ENCODE measurements at regions not wholly inside any gene's neighbourhood (a gene's known extent, or its start where the extent isn't known, plus 50 kb on each side); places are given as distances from the start of the nearest gene placed in this dataset.

GRCh38 chr5:61965490-61965889, 340.5 kb upstream of the KIF2A start:
- no peaks in the 10 kb centered on the region for H3K36me3 ChIP-seq (ENCODE audit: insufficient read depth, low read depth, low read length)
- H3K9me3 ChIP-seq (ENCODE audit: insufficient read depth, low read depth, low read length): no peaks in the 10 kb centered on the region
- no peak overlapping the region for H3K9ac ChIP-seq (ENCODE audit: low read depth, low read length)
- H3K27me3 ChIP-seq (ENCODE audit: insufficient read depth, low read length): no peaks in the 10 kb centered on the region
- H3K4me3 ChIP-seq (ENCODE audit: low read length): no peak overlapping the region
- no peak overlapping the region for H3K27ac ChIP-seq (ENCODE audit: low read length)
- H3K4me1 ChIP-seq (ENCODE audit: insufficient read depth, low read length): no peaks in the 10 kb centered on the region; the same call in none of the 2 replicates

GRCh38 chr5:61966296-61966955, 339.6 kb upstream of the KIF2A start:
- Histone ChIP-seq H3K9me3 (ENCODE audit: insufficient read depth, low read depth, low read length) (no peaks in the 10 kb centered on the region), H3K36me3 (ENCODE audit: insufficient read depth, low read depth, low read length) (no peaks in the 10 kb centered on the region), H3K4me1 (ENCODE audit: insufficient read depth, low read length) (no peaks in the 10 kb centered on the region; the same call in none of the 2 replicates), H3K27me3 (ENCODE audit: insufficient read depth, low read length) (no peaks in the 10 kb centered on the region), H3K27ac (ENCODE audit: low read length) (no peak overlapping the region), H3K4me3 (ENCODE audit: low read length) (no peak overlapping the region), H3K9ac (ENCODE audit: low read depth, low read length) (no peak overlapping the region)

- Histone ChIP-seq H3K9ac (ENCODE audit: low read depth, low read length) (no peak overlapping the region), H3K27me3 (ENCODE audit: insufficient read depth, low read length) (no peaks in the 10 kb centered on the region), H3K36me3 (ENCODE audit: insufficient read depth, low read depth, low read length) (no peaks in the 10 kb centered on the region), H3K9me3 (ENCODE audit: insufficient read depth, low read depth, low read length) (no peaks in the 10 kb centered on the region), H3K4me3 (ENCODE audit: low read length) (no peak overlapping the region), H3K27ac (ENCODE audit: low read length) (no peak overlapping the region), H3K4me1 (ENCODE audit: insufficient read depth, low read length) (no peaks in the 10 kb centered on the region; the same call in none of the 2 replicates)
Observed at GRCh38 chr5:61966997-61967396, 339.0 kb upstream of the KIF2A start.

- Histone ChIP-seq H3K9ac (ENCODE audit: low read depth, low read length) (no peak overlapping the region), H3K27ac (ENCODE audit: low read length) (no peak overlapping the region), H3K36me3 (ENCODE audit: insufficient read depth, low read depth, low read length) (no peaks in the 10 kb centered on the region), H3K4me3 (ENCODE audit: low read length) (no peak overlapping the region), H3K9me3 (ENCODE audit: insufficient read depth, low read depth, low read length) (no peaks in the 10 kb centered on the region), H3K27me3 (ENCODE audit: insufficient read depth, low read length) (no peaks in the 10 kb centered on the region), H3K4me1 (ENCODE audit: insufficient read depth, low read length) (no peaks in the 10 kb centered on the region; the same call in none of the 2 replicates)
Observed at GRCh38 chr5:61967681-61968080, 338.3 kb upstream of the KIF2A start.

- H3K9me3 ChIP-seq (ENCODE audit: insufficient read depth, low read depth, low read length): no peaks in the 10 kb centered on the region
- no peak overlapping the region for H3K27ac ChIP-seq (ENCODE audit: low read length)
- no peaks in the 10 kb centered on the region; the same call in none of the 2 replicates for H3K4me1 ChIP-seq (ENCODE audit: insufficient read depth, low read length)
- H3K36me3 ChIP-seq (ENCODE audit: insufficient read depth, low read depth, low read length): no peaks in the 10 kb centered on the region
- H3K9ac ChIP-seq (ENCODE audit: low read depth, low read length): no peak overlapping the region
- no peaks in the 10 kb centered on the region for H3K27me3 ChIP-seq (ENCODE audit: insufficient read depth, low read length)
- H3K4me3 ChIP-seq (ENCODE audit: low read length): no peak overlapping the region
Observed at GRCh38 chr5:61969347-61969746, 336.7 kb upstream of the KIF2A start.

- Histone ChIP-seq H3K27ac (ENCODE audit: low read length) (no peak overlapping the region), H3K4me1 (ENCODE audit: insufficient read depth, low read length) (no peaks in the 10 kb centered on the region; the same call in 1 of the 2 replicates), H3K27me3 (ENCODE audit: insufficient read depth, low read length) (no peaks in the 10 kb centered on the region), H3K9me3 (ENCODE audit: insufficient read depth, low read depth, low read length) (no peaks in the 10 kb centered on the region), H3K9ac (ENCODE audit: low read depth, low read length) (no peak overlapping the region), H3K36me3 (ENCODE audit: insufficient read depth, low read depth, low read length) (no peaks in the 10 kb centered on the region), H3K4me3 (ENCODE audit: low read length) (no peak overlapping the region)
Observed at GRCh38 chr5:61969755-61970154, 336.3 kb upstream of the KIF2A start.

GRCh38 chr5:61970218-61970617, 335.8 kb upstream of the KIF2A start:
- Histone ChIP-seq H3K36me3 (ENCODE audit: insufficient read depth, low read depth, low read length) (no peaks in the 10 kb centered on the region), H3K4me3 (ENCODE audit: low read length) (no peak overlapping the region), H3K27ac (ENCODE audit: low read length) (no peak overlapping the region), H3K4me1 (ENCODE audit: insufficient read depth, low read length) (no peaks in the 10 kb centered on the region; the same call in 1 of the 2 replicates), H3K9ac (ENCODE audit: low read depth, low read length) (no peak overlapping the region), H3K9me3 (ENCODE audit: insufficient read depth, low read depth, low read length) (no peaks in the 10 kb centered on the region), H3K27me3 (ENCODE audit: insufficient read depth, low read length) (no peaks in the 10 kb centered on the region)

GRCh38 chr5:61974680-61975079, 331.3 kb upstream of the KIF2A start:
- Histone ChIP-seq H3K9me3 (ENCODE audit: insufficient read depth, low read depth, low read length) (no peaks in the 10 kb centered on the region), H3K27ac (ENCODE audit: low read length) (no peak overlapping the region), H3K9ac (ENCODE audit: low read depth, low read length) (no peak overlapping the region), H3K27me3 (ENCODE audit: insufficient read depth, low read length) (no peaks in the 10 kb centered on the region), H3K4me1 (ENCODE audit: insufficient read depth, low read length) (no peaks in the 10 kb centered on the region), H3K36me3 (ENCODE audit: insufficient read depth, low read depth, low read length) (no peaks in the 10 kb centered on the region), H3K4me3 (ENCODE audit: low read length) (no peak overlapping the region)

GRCh38 chr5:61981886-61982285, 324.1 kb upstream of the KIF2A start:
- H3K4me3 ChIP-seq (ENCODE audit: low read length): no peak overlapping the region
- H3K36me3 ChIP-seq (ENCODE audit: insufficient read depth, low read depth, low read length): no peaks in the 10 kb centered on the region
- H3K27ac ChIP-seq (ENCODE audit: low read length): no peak overlapping the region
- H3K4me1 ChIP-seq (ENCODE audit: insufficient read depth, low read length): no peaks in the 10 kb centered on the region
- no peaks in the 10 kb centered on the region; the same call in 1 of the 2 replicates for H3K9me3 ChIP-seq (ENCODE audit: insufficient read depth, low read depth, low read length)
- no peak overlapping the region for H3K9ac ChIP-seq (ENCODE audit: low read depth, low read length)
- no peaks in the 10 kb centered on the region for H3K27me3 ChIP-seq (ENCODE audit: insufficient read depth, low read length)

GRCh38 chr5:61991430-61991829, 314.6 kb upstream of the KIF2A start:
- Histone ChIP-seq H3K4me3 (ENCODE audit: low read length) (no peak overlapping the region), H3K27me3 (ENCODE audit: insufficient read depth, low read length) (no peaks in the 10 kb centered on the region), H3K9ac (ENCODE audit: low read depth, low read length) (no peak overlapping the region), H3K4me1 (ENCODE audit: insufficient read depth, low read length) (no peaks in the 10 kb centered on the region), H3K9me3 (ENCODE audit: insufficient read depth, low read depth, low read length) (no peaks in the 10 kb centered on the region), H3K27ac (ENCODE audit: low read length) (no peak overlapping the region), H3K36me3 (ENCODE audit: insufficient read depth, low read depth, low read length) (no peaks in the 10 kb centered on the region)

- no peaks in the 10 kb centered on the region for H3K9me3 ChIP-seq (ENCODE audit: insufficient read depth, low read depth, low read length)
- H3K36me3 ChIP-seq (ENCODE audit: insufficient read depth, low read depth, low read length): no peaks in the 10 kb centered on the region
- H3K27ac ChIP-seq (ENCODE audit: low read length): no peak overlapping the region
- no peaks in the 10 kb centered on the region for H3K4me1 ChIP-seq (ENCODE audit: insufficient read depth, low read length)
- H3K4me3 ChIP-seq (ENCODE audit: low read length): no peak overlapping the region
- H3K27me3 ChIP-seq (ENCODE audit: insufficient read depth, low read length): no peaks in the 10 kb centered on the region
- H3K9ac ChIP-seq (ENCODE audit: low read depth, low read length): no peak overlapping the region
Observed at GRCh38 chr5:61991866-61992265, 314.1 kb upstream of the KIF2A start.

- no peak overlapping the region for H3K9ac ChIP-seq (ENCODE audit: low read depth, low read length)
- no peaks in the 10 kb centered on the region for H3K36me3 ChIP-seq (ENCODE audit: insufficient read depth, low read depth, low read length)
- H3K27ac ChIP-seq (ENCODE audit: low read length): no peak overlapping the region
- no peaks in the 10 kb centered on the region for H3K4me1 ChIP-seq (ENCODE audit: insufficient read depth, low read length)
- H3K27me3 ChIP-seq (ENCODE audit: insufficient read depth, low read length): no peaks in the 10 kb centered on the region
- H3K4me3 ChIP-seq (ENCODE audit: low read length): no peak overlapping the region
- H3K9me3 ChIP-seq (ENCODE audit: insufficient read depth, low read depth, low read length): no peaks in the 10 kb centered on the region
Observed at GRCh38 chr5:61993295-61993927, 312.6 kb upstream of the KIF2A start.

Data from iPS-20b (cell line).